K562 (cell line): ENCODE measurements at regions not wholly inside any gene's neighbourhood (a gene's known extent, or its start where the extent isn't known, plus 50 kb on each side); places are given as distances from the start of the nearest gene placed in this dataset.

Experiments
- ARID1B ChIP-seq: fragments of 450-650 bp; IDR thresholded peaks from 2 replicates; pipeline ENCODE4 v1.6.1; 2016; ENCODE audit warnings: antibody characterized with exemption, mild to moderate bottlenecking, inconsistent platforms
- DACH1 ChIP-seq: fragments of 450-650 bp; IDR thresholded peaks from 2 replicates; pipeline ENCODE4 v1.6.1; 2018; ENCODE audit not compliant: partially characterized antibody
- DDX20 ChIP-seq: fragments of 450-650 bp; IDR thresholded peaks from 2 replicates; pipeline ENCODE4 v1.6.1; 2016; ENCODE audit warnings: missing genetic modification characterization, low read depth, mild to moderate bottlenecking, missing compliant biosample characterization, moderate library complexity
- DMBX1 ChIP-seq: fragments of 250-450 bp; sonication (Bioruptor Pico); IDR thresholded peaks from 2 replicates; pipeline ENCODE4 v1.8.0; 2022; ENCODE audit warnings: inconsistent platforms, mild to moderate bottlenecking, moderate library complexity, borderline replicate concordance
- FOXM1 ChIP-seq, 2 experiments: fragments of 450-650 bp in 1 of 2; sonication (generic) in 1 of 2; formaldehyde crosslinking in 1 of 2; IDR thresholded peaks; 2 replicates each; pipeline versions ENCODE4 v1.6.1 to v1.9.0; 2017 to 2022; ENCODE audit warnings: low read depth in 2 of 2, mild to moderate bottlenecking in 2 of 2, missing genetic modification reagents in 1 of 2, moderate library complexity in 1 of 2
- MCM7 ChIP-seq, 2 experiments: fragments of 450-650 bp; IDR thresholded peaks; 2 replicates each; pipeline ENCODE4 v1.6.1; 2016 to 2018
- MTA1 ChIP-seq: fragments of 450-650 bp; IDR thresholded peaks from 2 replicates; pipeline ENCODE4 v1.6.1; 2017; ENCODE audit warnings: borderline replicate concordance
- NEUROD1 ChIP-seq: fragments of 150-350 bp; IDR thresholded peaks from 2 replicates; pipeline ENCODE4 v1.6.1; 2014; ENCODE audit warnings: borderline replicate concordance, low read length, low read depth; ENCODE audit not compliant: partially characterized antibody
- PTBP1 ChIP-seq: fragments of 200-400 bp; formaldehyde crosslinking; IDR thresholded peaks from 2 replicates; pipeline ENCODE4 v1.6.1; 2017; ENCODE audit warnings: low read depth, low read length
- SRSF3 ChIP-seq: fragments of 200-400 bp; formaldehyde crosslinking; IDR thresholded peaks from 2 replicates; pipeline ENCODE4 v1.6.1; 2016; ENCODE audit warnings: mild to moderate bottlenecking, low read length, moderate library complexity; ENCODE audit not compliant: insufficient read depth
- ZNF217 ChIP-seq: sonication (generic); formaldehyde crosslinking; IDR thresholded peaks from 2 replicates; pipeline ENCODE4 v1.8.0; 2022; ENCODE audit warnings: mild to moderate bottlenecking, missing genetic modification reagents
- TF ChIP-seq, protein P1 (sequence below): fragments of 450-650 bp; IDR thresholded peaks from 2 replicates; pipeline ENCODE4 v1.7.1; 2018; ENCODE audit warnings: mild to moderate bottlenecking, low read depth; ENCODE audit not compliant: partially characterized antibody
- TF ChIP-seq, protein P2 (sequence below): fragments of 250-450 bp; sonication (Bioruptor Pico); IDR thresholded peaks from 2 replicates; pipeline ENCODE4 v1.5.0; 2022; ENCODE audit warnings: mild to moderate bottlenecking
- TF ChIP-seq, protein P3 (sequence below): fragments of 450-650 bp; formaldehyde crosslinking; IDR thresholded peaks from 2 replicates; pipeline ENCODE4 v1.4.0; 2020; ENCODE audit warnings: mild to moderate bottlenecking, mixed read lengths
- TF ChIP-seq, protein P4 (sequence below): fragments of 450-650 bp; formaldehyde crosslinking; IDR thresholded peaks from 2 replicates; pipeline ENCODE4 v1.4.0; 2022; ENCODE audit warnings: missing genetic modification characterization
- TF ChIP-seq, protein P5 (sequence below): sonication (generic); formaldehyde crosslinking; IDR thresholded peaks from 2 replicates; pipeline ENCODE4 v1.5.0; 2020; ENCODE audit warnings: missing genetic modification reagents

GRCh38 chr1:201614262-201615015, 75.5 kb downstream of the NAV1 start (continued):
- TF ChIP-seq, protein P1, sequence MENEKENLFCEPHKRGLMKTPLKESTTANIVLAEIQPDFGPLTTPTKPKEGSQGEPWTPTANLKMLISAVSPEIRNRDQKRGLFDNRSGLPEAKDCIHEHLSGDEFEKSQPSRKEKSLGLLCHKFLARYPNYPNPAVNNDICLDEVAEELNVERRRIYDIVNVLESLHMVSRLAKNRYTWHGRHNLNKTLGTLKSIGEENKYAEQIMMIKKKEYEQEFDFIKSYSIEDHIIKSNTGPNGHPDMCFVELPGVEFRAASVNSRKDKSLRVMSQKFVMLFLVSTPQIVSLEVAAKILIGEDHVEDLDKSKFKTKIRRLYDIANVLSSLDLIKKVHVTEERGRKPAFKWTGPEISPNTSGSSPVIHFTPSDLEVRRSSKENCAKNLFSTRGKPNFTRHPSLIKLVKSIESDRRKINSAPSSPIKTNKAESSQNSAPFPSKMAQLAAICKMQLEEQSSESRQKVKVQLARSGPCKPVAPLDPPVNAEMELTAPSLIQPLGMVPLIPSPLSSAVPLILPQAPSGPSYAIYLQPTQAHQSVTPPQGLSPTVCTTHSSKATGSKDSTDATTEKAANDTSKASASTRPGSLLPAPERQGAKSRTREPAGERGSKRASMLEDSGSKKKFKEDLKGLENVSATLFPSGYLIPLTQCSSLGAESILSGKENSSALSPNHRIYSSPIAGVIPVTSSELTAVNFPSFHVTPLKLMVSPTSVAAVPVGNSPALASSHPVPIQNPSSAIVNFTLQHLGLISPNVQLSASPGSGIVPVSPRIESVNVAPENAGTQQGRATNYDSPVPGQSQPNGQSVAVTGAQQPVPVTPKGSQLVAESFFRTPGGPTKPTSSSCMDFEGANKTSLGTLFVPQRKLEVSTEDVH, result no peak
- TF ChIP-seq DACH1, result no peak
- no peak for TF ChIP-seq MTA1
- TF ChIP-seq, protein P2, sequence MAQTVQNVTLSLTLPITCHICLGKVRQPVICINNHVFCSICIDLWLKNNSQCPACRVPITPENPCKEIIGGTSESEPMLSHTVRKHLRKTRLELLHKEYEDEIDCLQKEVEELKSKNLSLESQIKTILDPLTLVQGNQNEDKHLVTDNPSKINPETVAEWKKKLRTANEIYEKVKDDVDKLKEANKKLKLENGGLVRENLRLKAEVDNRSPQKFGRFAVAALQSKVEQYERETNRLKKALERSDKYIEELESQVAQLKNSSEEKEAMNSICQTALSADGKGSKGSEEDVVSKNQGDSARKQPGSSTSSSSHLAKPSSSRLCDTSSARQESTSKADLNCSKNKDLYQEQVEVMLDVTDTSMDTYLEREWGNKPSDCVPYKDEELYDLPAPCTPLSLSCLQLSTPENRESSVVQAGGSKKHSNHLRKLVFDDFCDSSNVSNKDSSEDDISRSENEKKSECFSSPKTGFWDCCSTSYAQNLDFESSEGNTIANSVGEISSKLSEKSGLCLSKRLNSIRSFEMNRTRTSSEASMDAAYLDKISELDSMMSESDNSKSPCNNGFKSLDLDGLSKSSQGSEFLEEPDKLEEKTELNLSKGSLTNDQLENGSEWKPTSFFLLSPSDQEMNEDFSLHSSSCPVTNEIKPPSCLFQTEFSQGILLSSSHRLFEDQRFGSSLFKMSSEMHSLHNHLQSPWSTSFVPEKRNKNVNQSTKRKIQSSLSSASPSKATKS (CRISPR knock-in tag), result no peak
- no peak for TF ChIP-seq DDX20
- TF ChIP-seq ARID1B, result no peak
- TF ChIP-seq MCM7 (IDR thresholded peaks at IDR 0.05), result no peak
- TF ChIP-seq DMBX1 (CRISPR knock-in tag), result peak; percentile 55; the same call in 1 of the 2 replicates
- TF ChIP-seq, protein P3, sequence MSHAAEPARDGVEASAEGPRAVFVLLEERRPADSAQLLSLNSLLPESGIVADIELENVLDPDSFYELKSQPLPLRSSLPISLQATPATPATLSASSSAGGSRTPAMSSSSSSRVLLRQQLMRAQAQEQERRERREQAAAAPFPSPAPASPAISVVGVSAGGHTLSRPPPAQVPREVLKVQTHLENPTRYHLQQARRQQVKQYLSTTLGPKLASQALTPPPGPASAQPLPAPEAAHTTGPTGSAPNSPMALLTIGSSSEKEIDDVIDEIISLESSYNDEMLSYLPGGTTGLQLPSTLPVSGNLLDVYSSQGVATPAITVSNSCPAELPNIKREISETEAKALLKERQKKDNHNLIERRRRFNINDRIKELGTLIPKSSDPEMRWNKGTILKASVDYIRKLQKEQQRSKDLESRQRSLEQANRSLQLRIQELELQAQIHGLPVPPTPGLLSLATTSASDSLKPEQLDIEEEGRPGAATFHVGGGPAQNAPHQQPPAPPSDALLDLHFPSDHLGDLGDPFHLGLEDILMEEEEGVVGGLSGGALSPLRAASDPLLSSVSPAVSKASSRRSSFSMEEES (CRISPR knock-in tag), result no peak
- TF ChIP-seq PTBP1, result no peak
- TF ChIP-seq FOXM1 (IDR thresholded peaks at IDR 0.05; ENCODE audit: low read depth), result no peak
- no peak for TF ChIP-seq FOXM1 (CRISPR knock-in tag; IDR thresholded peaks at IDR 0.05; ENCODE audit: low read depth)
- no peak for TF ChIP-seq NEUROD1
- TF ChIP-seq ZNF217, result no peak
- TF ChIP-seq SRSF3, result no peak
- TF ChIP-seq, protein P4, sequence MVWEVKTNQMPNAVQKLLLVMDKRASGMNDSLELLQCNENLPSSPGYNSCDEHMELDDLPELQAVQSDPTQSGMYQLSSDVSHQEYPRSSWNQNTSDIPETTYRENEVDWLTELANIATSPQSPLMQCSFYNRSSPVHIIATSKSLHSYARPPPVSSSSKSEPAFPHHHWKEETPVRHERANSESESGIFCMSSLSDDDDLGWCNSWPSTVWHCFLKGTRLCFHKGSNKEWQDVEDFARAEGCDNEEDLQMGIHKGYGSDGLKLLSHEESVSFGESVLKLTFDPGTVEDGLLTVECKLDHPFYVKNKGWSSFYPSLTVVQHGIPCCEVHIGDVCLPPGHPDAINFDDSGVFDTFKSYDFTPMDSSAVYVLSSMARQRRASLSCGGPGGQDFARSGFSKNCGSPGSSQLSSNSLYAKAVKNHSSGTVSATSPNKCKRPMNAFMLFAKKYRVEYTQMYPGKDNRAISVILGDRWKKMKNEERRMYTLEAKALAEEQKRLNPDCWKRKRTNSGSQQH (CRISPR knock-in tag), result no peak
- TF ChIP-seq, protein P5, sequence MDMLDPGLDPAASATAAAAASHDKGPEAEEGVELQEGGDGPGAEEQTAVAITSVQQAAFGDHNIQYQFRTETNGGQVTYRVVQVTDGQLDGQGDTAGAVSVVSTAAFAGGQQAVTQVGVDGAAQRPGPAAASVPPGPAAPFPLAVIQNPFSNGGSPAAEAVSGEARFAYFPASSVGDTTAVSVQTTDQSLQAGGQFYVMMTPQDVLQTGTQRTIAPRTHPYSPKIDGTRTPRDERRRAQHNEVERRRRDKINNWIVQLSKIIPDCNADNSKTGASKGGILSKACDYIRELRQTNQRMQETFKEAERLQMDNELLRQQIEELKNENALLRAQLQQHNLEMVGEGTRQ (CRISPR knock-in tag), result no peak
